ENCODE measurements at regions not wholly inside any gene's neighbourhood (a gene's known extent, or its start where the extent isn't known, plus 50 kb on each side); places are given as distances from the start of the nearest gene placed in this dataset.

- Histone ChIP-seq H2AFZ (ENCODE audit: low read length) (no peak overlapping the region), H3K4me2 (ENCODE audit: insufficient read depth, low read length, poor library complexity, severe bottlenecking) (no peak overlapping the region), H4K8ac (ENCODE audit: low read depth, low read length) (no peak overlapping the region), H2AK5ac (ENCODE audit: low read depth, low read length) (no peak overlapping the region), H3K9me3 (replicated peaks in 1 of 2; ENCODE audit: control insufficient read depth in 2 of 2, insufficient read depth in 1 of 2, low read depth in 1 of 2, low read length in 2 of 2) (peaks cover 4 to 5% of the 10 kb centered on the region in 2 donors), H3K4me1 (ENCODE audit: control insufficient read depth in 2 of 2, insufficient read depth in 1 of 2, low read depth in 1 of 2, low read length in 2 of 2) (peaks cover 2 to 8% of the 10 kb centered on the region in 2 donors), H3K9ac (ENCODE audit: low read depth, low read length, poor library complexity) (no peak overlapping the region), H3K36me3 (replicated peaks in 1 of 2; ENCODE audit: control insufficient read depth in 2 of 2, insufficient read depth in 2 of 2, low read length in 2 of 2) (no peaks in the 10 kb centered on the region), H3K14ac (ENCODE audit: low read length) (no peak overlapping the region), H4K91ac (ENCODE audit: low read depth, low read length, poor library complexity) (no peak overlapping the region), H3K18ac (ENCODE audit: low read length) (no peak overlapping the region), H2BK120ac (ENCODE audit: low read depth, low read length) (no peak overlapping the region), H3K4ac (ENCODE audit: low read length) (no peak overlapping the region), H3K79me1 (ENCODE audit: low read depth, low read length) (no peaks in the 10 kb centered on the region), H3K27me3 (ENCODE audit: control insufficient read depth in 3 of 3, insufficient read depth in 3 of 3, low read depth in 1 of 3, low read length in 3 of 3) (no peaks in the 10 kb centered on the region), H2BK12ac (ENCODE audit: low read length) (no peak overlapping the region), H3K4me3 (ENCODE audit: low read length in 2 of 2) (no peak overlapping the region), H3K23ac (ENCODE audit: low read depth, low read length, poor library complexity) (no peak overlapping the region), H2BK15ac (ENCODE audit: low read length) (no peak overlapping the region), H3K27ac (replicated peaks; ENCODE audit: low read length) (no peak overlapping the region), H2BK5ac (ENCODE audit: low read length) (no peak overlapping the region)
- WGBS, 2 donors (ENCODE audit: extremely low coverage in 2 of 2, insufficient read length in 2 of 2, insufficient replicate concordance in 1 of 2): no CpG with 5 or more reads among the region's 15 CpGs
- DNase-seq (ENCODE audit: low spot score): no peak
Measured at GRCh38 chr2:85958731-85959130, 69.9 kb upstream of the ST3GAL5 start.

DNA sequence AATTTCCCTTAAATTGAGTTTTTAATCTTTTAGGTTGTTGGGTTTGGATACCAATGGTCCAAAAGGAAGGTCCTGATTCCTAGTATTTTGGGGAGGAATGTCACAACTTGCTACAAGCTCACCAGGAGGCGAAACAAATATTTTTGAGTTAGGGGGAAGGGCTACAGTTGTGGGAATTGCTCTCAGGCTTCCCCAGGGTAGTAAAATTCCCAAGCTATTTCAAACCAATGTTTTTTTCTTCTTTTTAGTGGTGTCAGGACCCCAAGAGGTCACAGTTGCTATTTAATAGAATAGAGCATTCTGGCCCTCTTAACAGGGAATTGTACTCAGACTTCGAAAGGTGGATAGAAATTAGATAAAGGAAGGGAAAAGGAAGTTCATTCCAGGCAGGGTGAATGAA lies 68.5 kb upstream of the ST3GAL5 start:
- H3K18ac ChIP-seq (ENCODE audit: low read length): no peak overlapping the region
- no peak overlapping the region for H3K9ac ChIP-seq (ENCODE audit: low read depth, low read length, poor library complexity)
- no peaks in the 10 kb centered on the region for H3K79me1 ChIP-seq (ENCODE audit: low read depth, low read length)
- no peak overlapping the region for H2BK120ac ChIP-seq (ENCODE audit: low read depth, low read length)
- no peaks in the 10 kb centered on the region for H3K36me3 ChIP-seq (replicated peaks in 1 of 2; ENCODE audit: control insufficient read depth in 2 of 2, insufficient read depth in 2 of 2, low read length in 2 of 2)
- no peak overlapping the region for H2AFZ ChIP-seq (ENCODE audit: low read length)
- H4K91ac ChIP-seq (ENCODE audit: low read depth, low read length, poor library complexity): no peak overlapping the region
- no peak overlapping the region for H2AK5ac ChIP-seq (ENCODE audit: low read depth, low read length)
- H3K27me3 ChIP-seq (ENCODE audit: control insufficient read depth in 3 of 3, insufficient read depth in 3 of 3, low read depth in 1 of 3, low read length in 3 of 3): no peaks in the 10 kb centered on the region
- H3K4me3 ChIP-seq (ENCODE audit: low read length in 2 of 2): no peak overlapping the region
- no CpG with 5 or more reads among the region's 2 CpGs for whole genome bisulfite sequencing, 2 donors (ENCODE audit: extremely low coverage in 2 of 2, insufficient read length in 2 of 2, insufficient replicate concordance in 1 of 2)
- peaks cover 8 to 13% of the 10 kb centered on the region in 2 donors for H3K4me1 ChIP-seq (ENCODE audit: control insufficient read depth in 2 of 2, insufficient read depth in 1 of 2, low read depth in 1 of 2, low read length in 2 of 2)
- no peak overlapping the region for H2BK5ac ChIP-seq (ENCODE audit: low read length)
- no peak overlapping the region for H3K4ac ChIP-seq (ENCODE audit: low read length)
- H3K9me3 ChIP-seq (replicated peaks in 1 of 2; ENCODE audit: control insufficient read depth in 2 of 2, insufficient read depth in 1 of 2, low read depth in 1 of 2, low read length in 2 of 2): peaks cover 0 to 5% of the 10 kb centered on the region in 2 donors
- no peak overlapping the region for H4K8ac ChIP-seq (ENCODE audit: low read depth, low read length)
- H3K23ac ChIP-seq (ENCODE audit: low read depth, low read length, poor library complexity): no peak overlapping the region
- no peak overlapping the region for H2BK12ac ChIP-seq (ENCODE audit: low read length)
- no peak overlapping the region for H3K27ac ChIP-seq (replicated peaks; ENCODE audit: low read length)
- no peak overlapping the region for H3K14ac ChIP-seq (ENCODE audit: low read length)
- no peak overlapping the region for H3K4me2 ChIP-seq (ENCODE audit: insufficient read depth, low read length, poor library complexity, severe bottlenecking)
- H2BK15ac ChIP-seq (ENCODE audit: low read length): no peak overlapping the region
- DNase-seq (ENCODE audit: low spot score): no peak

GRCh38 chr2:85956646-85957039 lies 67.9 kb upstream of the ST3GAL5 start:
- Histone ChIP-seq H3K14ac (ENCODE audit: low read length) (no peak overlapping the region), H3K36me3 (replicated peaks in 1 of 2; ENCODE audit: control insufficient read depth in 2 of 2, insufficient read depth in 2 of 2, low read length in 2 of 2) (no peaks in the 10 kb centered on the region), H4K8ac (ENCODE audit: low read depth, low read length) (no peak overlapping the region), H3K27me3 (ENCODE audit: control insufficient read depth in 3 of 3, insufficient read depth in 3 of 3, low read depth in 1 of 3, low read length in 3 of 3) (peaks cover 0 to 2% (median 0%) of the 10 kb centered on the region in 3 experiments), H3K4me2 (ENCODE audit: insufficient read depth, low read length, poor library complexity, severe bottlenecking) (no peak overlapping the region), H3K23ac (ENCODE audit: low read depth, low read length, poor library complexity) (no peak overlapping the region), H3K18ac (ENCODE audit: low read length) (no peak overlapping the region), H3K9ac (ENCODE audit: low read depth, low read length, poor library complexity) (no peak overlapping the region), H3K27ac (replicated peaks; ENCODE audit: low read length) (no peak overlapping the region), H3K4me1 (ENCODE audit: control insufficient read depth in 2 of 2, insufficient read depth in 1 of 2, low read depth in 1 of 2, low read length in 2 of 2) (peaks cover 8 to 13% of the 10 kb centered on the region in 2 donors), H2BK12ac (ENCODE audit: low read length) (no peak overlapping the region), H2BK120ac (ENCODE audit: low read depth, low read length) (no peak overlapping the region), H3K9me3 (replicated peaks in 1 of 2; ENCODE audit: control insufficient read depth in 2 of 2, insufficient read depth in 1 of 2, low read depth in 1 of 2, low read length in 2 of 2) (peaks cover 0 to 2% of the 10 kb centered on the region in 2 donors), H4K91ac (ENCODE audit: low read depth, low read length, poor library complexity) (no peak overlapping the region), H2AK5ac (ENCODE audit: low read depth, low read length) (no peak overlapping the region), H3K79me1 (ENCODE audit: low read depth, low read length) (no peaks in the 10 kb centered on the region), H3K4ac (ENCODE audit: low read length) (no peak overlapping the region), H2AFZ (ENCODE audit: low read length) (no peak overlapping the region), H2BK15ac (ENCODE audit: low read length) (no peak overlapping the region), H3K4me3 (ENCODE audit: low read length in 2 of 2) (no peak overlapping the region), H2BK5ac (ENCODE audit: low read length) (no peak overlapping the region)
- no CpG with 5 or more reads among the region's 4 CpGs for WGBS, 2 donors (ENCODE audit: extremely low coverage in 2 of 2, insufficient read length in 2 of 2, insufficient replicate concordance in 1 of 2)
- DNase-seq (ENCODE audit: low spot score): no peak

- no peaks in the 10 kb centered on the region for H3K36me3 ChIP-seq (replicated peaks in 1 of 2; ENCODE audit: control insufficient read depth in 2 of 2, insufficient read depth in 2 of 2, low read length in 2 of 2)
- no peak overlapping the region for H2AFZ ChIP-seq (ENCODE audit: low read length)
- no CpG with 5 or more reads among the region's 10 CpGs for WGBS, 2 donors (ENCODE audit: extremely low coverage in 2 of 2, insufficient read length in 2 of 2, insufficient replicate concordance in 1 of 2)
- H4K8ac ChIP-seq (ENCODE audit: low read depth, low read length): no peak overlapping the region
- H2BK15ac ChIP-seq (ENCODE audit: low read length): peak overlapping the region; percentile 18
- H3K4me2 ChIP-seq (ENCODE audit: insufficient read depth, low read length, poor library complexity, severe bottlenecking): no peak overlapping the region
- no peak overlapping the region for H4K91ac ChIP-seq (ENCODE audit: low read depth, low read length, poor library complexity)
- no peak overlapping the region for H2BK120ac ChIP-seq (ENCODE audit: low read depth, low read length)
- no peak overlapping the region for H2BK12ac ChIP-seq (ENCODE audit: low read length)
- no peak overlapping the region for H3K9ac ChIP-seq (ENCODE audit: low read depth, low read length, poor library complexity)
- H3K18ac ChIP-seq (ENCODE audit: low read length): no peak overlapping the region
- no peak overlapping the region for H3K27ac ChIP-seq (replicated peaks; ENCODE audit: low read length)
- H3K4me1 ChIP-seq (ENCODE audit: control insufficient read depth in 2 of 2, insufficient read depth in 1 of 2, low read depth in 1 of 2, low read length in 2 of 2): peaks cover 8 to 13% of the 10 kb centered on the region in 2 donors
- H3K9me3 ChIP-seq (replicated peaks in 1 of 2; ENCODE audit: control insufficient read depth in 2 of 2, insufficient read depth in 1 of 2, low read depth in 1 of 2, low read length in 2 of 2): no peaks in the 10 kb centered on the region
- H3K27me3 ChIP-seq (ENCODE audit: control insufficient read depth in 3 of 3, insufficient read depth in 3 of 3, low read depth in 1 of 3, low read length in 3 of 3): peaks cover 0 to 2% (median 0%) of the 10 kb centered on the region in 3 experiments
- DNase-seq (ENCODE audit: low spot score): no peak
- H3K79me1 ChIP-seq (ENCODE audit: low read depth, low read length): no peaks in the 10 kb centered on the region
- peak overlapping the region in 1 of 2 donors; percentile 56 for H3K4me3 ChIP-seq (ENCODE audit: low read length in 2 of 2)
- no peak overlapping the region for H2AK5ac ChIP-seq (ENCODE audit: low read depth, low read length)
- no peak overlapping the region for H3K23ac ChIP-seq (ENCODE audit: low read depth, low read length, poor library complexity)
- H3K4ac ChIP-seq (ENCODE audit: low read length): no peak overlapping the region
- H3K14ac ChIP-seq (ENCODE audit: low read length): no peak overlapping the region
- no peak overlapping the region for H2BK5ac ChIP-seq (ENCODE audit: low read length)
Measured at GRCh38 chr2:85954590-85955458, 66.0 kb upstream of the ST3GAL5 start.
